ENCODE measurements at regions not wholly inside any gene's neighbourhood (a gene's known extent, or its start where the extent isn't known, plus 50 kb on each side); places are given as distances from the start of the nearest gene placed in this dataset.

- no peak for TF ChIP-seq POLR2AphosphoS5 (IDR thresholded peaks at IDR 0.05)
- TF ChIP-seq CTCF (IDR thresholded peaks at IDR 0.05): no peak
- TF ChIP-seq POLR2A (IDR thresholded peaks at IDR 0.05): no peak
- no peak for TF ChIP-seq EP300 (IDR thresholded peaks at IDR 0.05)
Measured at GRCh38 chr9:80114241-80114640, 542.5 kb downstream of the TLE4 start.
